Choroid plexus epithelial cell (primary cell): ENCODE measurements at regions not wholly inside any gene's neighbourhood (a gene's known extent, or its start where the extent isn't known, plus 50 kb on each side); places are given as distances from the start of the nearest gene placed in this dataset.

Experiments used
- DNase-seq: peaks from one replicate; pipeline ENCODE4 v3.0.0-alpha.2; 2010; ENCODE audit warnings: low read depth
- H3K4me3 ChIP-seq: 2 replicates; pipeline ENCODE4 v1.5.1; 2011; ENCODE audit warnings: low read depth, mild to moderate bottlenecking, control low read depth, low read length, moderate library complexity
- TF ChIP-seq, protein P1 (sequence below): conservative IDR thresholded peaks from 2 replicates; pipeline ENCODE4 v1.5.1; 2011; ENCODE audit warnings: low read depth, mild to moderate bottlenecking, control low read depth, inconsistent platforms, low read length, moderate library complexity

DNA sequence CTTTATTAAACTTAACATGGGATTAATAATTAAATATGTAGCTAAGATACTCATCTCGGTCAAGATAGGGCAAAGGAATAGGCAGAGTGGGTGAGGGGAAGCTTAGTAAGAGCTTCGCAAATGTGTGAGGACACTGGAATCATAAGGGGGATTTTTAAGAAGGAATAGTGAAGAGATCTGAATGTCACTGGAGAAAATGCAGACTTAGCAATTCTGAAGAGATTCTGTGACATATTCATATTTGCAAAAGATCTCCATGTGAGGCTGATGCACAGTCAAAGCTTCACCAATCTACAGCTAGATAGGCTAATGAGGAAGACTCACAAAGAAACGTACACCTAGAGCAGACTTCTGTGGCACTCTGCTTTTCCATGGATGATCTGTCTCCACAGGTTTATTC, 1202.8 kb upstream of the CDH6 start:
- TF ChIP-seq, protein P1, sequence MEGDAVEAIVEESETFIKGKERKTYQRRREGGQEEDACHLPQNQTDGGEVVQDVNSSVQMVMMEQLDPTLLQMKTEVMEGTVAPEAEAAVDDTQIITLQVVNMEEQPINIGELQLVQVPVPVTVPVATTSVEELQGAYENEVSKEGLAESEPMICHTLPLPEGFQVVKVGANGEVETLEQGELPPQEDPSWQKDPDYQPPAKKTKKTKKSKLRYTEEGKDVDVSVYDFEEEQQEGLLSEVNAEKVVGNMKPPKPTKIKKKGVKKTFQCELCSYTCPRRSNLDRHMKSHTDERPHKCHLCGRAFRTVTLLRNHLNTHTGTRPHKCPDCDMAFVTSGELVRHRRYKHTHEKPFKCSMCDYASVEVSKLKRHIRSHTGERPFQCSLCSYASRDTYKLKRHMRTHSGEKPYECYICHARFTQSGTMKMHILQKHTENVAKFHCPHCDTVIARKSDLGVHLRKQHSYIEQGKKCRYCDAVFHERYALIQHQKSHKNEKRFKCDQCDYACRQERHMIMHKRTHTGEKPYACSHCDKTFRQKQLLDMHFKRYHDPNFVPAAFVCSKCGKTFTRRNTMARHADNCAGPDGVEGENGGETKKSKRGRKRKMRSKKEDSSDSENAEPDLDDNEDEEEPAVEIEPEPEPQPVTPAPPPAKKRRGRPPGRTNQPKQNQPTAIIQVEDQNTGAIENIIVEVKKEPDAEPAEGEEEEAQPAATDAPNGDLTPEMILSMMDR = no peak
- H3K4me3 ChIP-seq = no peak overlapping the region
- no peak for DNase-seq

- H3K4me3 ChIP-seq = no peak overlapping the region
- no peak for DNase-seq
- TF ChIP-seq, protein P1 = no peak
These were observed 1209.3 kb upstream of the CDH6 start for GRCh38 chr5:29984156-29984540.

GRCh38 chr5:29983528-29984155, 1209.8 kb upstream of the CDH6 start:
- no peak for DNase-seq
- TF ChIP-seq, protein P1 = no peak
- H3K4me3 ChIP-seq = no peak overlapping the region

- no peak overlapping the region for H3K4me3 ChIP-seq
- TF ChIP-seq, protein P1 = no peak
- no peak for DNase-seq
These were observed 1211.0 kb upstream of the CDH6 start for GRCh38 chr5:29982457-29982856.

DNA sequence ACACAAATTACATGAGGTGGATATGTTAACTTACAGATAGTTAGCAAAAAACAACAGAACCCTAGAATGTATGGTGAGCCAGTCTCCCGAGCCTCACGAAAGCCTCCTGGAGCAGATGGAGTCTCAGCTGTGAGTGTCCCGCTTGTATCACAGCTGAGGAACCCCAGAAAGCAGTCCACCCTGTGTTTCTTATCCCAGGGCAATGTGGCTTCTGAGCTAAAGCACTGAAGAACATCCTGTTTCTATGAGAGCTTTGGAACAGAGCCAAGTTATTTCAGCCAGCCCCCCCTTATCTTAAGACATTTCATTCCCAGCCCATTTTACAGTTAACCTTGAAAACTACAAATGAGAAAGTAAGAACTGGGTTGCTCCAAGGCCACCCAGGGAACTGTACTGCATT, 1220.9 kb upstream of the CDH6 start:
- no peak overlapping the region for H3K4me3 ChIP-seq
- TF ChIP-seq, protein P1 = no peak
- no peak for DNase-seq

- TF ChIP-seq, protein P1 = no peak
- DNase-seq = peak; percentile 10
- H3K4me3 ChIP-seq = no peak overlapping the region
These were observed 1229.5 kb upstream of the CDH6 start for GRCh38 chr5:29963956-29964355.

DNA sequence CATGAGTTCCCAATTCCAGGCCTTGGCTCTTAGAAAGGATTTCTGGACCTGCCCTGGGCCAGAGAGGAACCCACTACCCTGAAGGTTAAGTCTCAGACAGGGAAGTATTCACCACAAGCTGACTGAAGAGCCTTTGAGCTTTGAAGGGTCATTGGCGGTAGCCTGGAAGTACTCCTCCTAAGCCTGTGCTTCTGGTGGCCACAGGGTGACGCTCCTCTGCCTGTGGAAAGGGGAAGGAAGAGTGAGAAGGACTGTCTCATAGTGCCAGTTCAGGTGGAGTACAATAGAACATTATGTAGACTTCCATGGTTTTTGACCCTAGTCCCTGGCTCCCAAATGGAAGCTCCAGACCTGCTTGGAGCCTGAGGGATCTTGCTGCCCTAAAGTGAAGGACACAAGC, 1233.2 kb upstream of the CDH6 start:
- H3K4me3 ChIP-seq = no peak overlapping the region
- TF ChIP-seq, protein P1 = no peak
- no peak for DNase-seq
